Tibial nerve (tissue), 4 donors: ENCODE measurements at regions not wholly inside any gene's neighbourhood (a gene's known extent, or its start where the extent isn't known, plus 50 kb on each side); places are given as distances from the start of the nearest gene placed in this dataset.

Experiments
- DNase-seq, 2 donors: peaks; one replicate each; pipeline ENCODE4 v3.0.0-alpha.2; 2019; ENCODE audit warnings: low spot score in 2 of 2
- H3K27ac ChIP-seq, 4 donors: fragments of 200-600 bp; sonication (generic) in 3 of 4; one replicate each; pipeline ENCODE4 v1.5.1; 2017 to 2019; ENCODE audit warnings: mild to moderate bottlenecking in 1 of 4
- H3K27me3 ChIP-seq, 2 donors: fragments of 200-600 bp; sonication (generic) in 1 of 2; one replicate each; pipeline versions ENCODE4 v1.5.1 to v1.6.0; 2017 to 2019
- H3K36me3 ChIP-seq, 3 donors: fragments of 200-600 bp; sonication (generic); one replicate each; pipeline ENCODE4 v1.5.1; 2018 to 2019
- H3K4me1 ChIP-seq, 4 donors: fragments of 200-600 bp; sonication (generic) in 3 of 4; one replicate each; pipeline ENCODE4 v1.5.1; 2017 to 2019
- H3K4me3 ChIP-seq, 4 donors: fragments of 200-600 bp; sonication (generic) in 3 of 4; one replicate each; pipeline ENCODE4 v1.5.1; 2017 to 2019; ENCODE audit warnings: mild to moderate bottlenecking in 1 of 4, moderate library complexity in 1 of 4
- H3K9me3 ChIP-seq, 4 donors: fragments of 200-600 bp; sonication (generic) in 3 of 4; one replicate each; pipeline ENCODE4 v1.5.1; 2017 to 2019
- CTCF ChIP-seq, 5 experiments: fragments of 200-600 bp in 3 of 5; fragments of 450-650 bp in 2 of 5; sonication (generic) in 3 of 5; IDR thresholded peaks; one replicate each; pipeline ENCODE4 v1.5.1; 2016 to 2019; ENCODE audit warnings: antibody characterized with exemption in 5 of 5, mild to moderate bottlenecking in 3 of 5, moderate library complexity in 2 of 5
- EP300 ChIP-seq, 2 donors: sonication (generic); formaldehyde crosslinking; IDR thresholded peaks; one replicate each; pipeline ENCODE4 v1.6.1; 2017; ENCODE audit warnings: antibody characterized with exemption in 2 of 2, mild to moderate bottlenecking in 1 of 2
- POLR2A ChIP-seq, 2 donors: fragments of 450-650 bp; IDR thresholded peaks; one replicate each; pipeline ENCODE4 v1.6.1; 2017; ENCODE audit warnings: antibody characterized with exemption in 2 of 2, mild to moderate bottlenecking in 2 of 2, moderate library complexity in 2 of 2
- WGBS, 2 donors: methylation state at CpG; one replicate each; pipeline ENCODE4 v1.1.5; 2018; 5-methylcytosine and 5-hydroxymethylcytosine counted together

- no peak for TF ChIP-seq POLR2A (IDR thresholded peaks at IDR 0.05)
- TF ChIP-seq EP300 (IDR thresholded peaks at IDR 0.05) = no peak
- no peak for TF ChIP-seq CTCF (IDR thresholded peaks at IDR 0.05)
- Histone ChIP-seq H3K9me3 (peaks cover 0 to 4% (median 0%) of the 10 kb centered on the region in 4 donors), H3K27ac (no peak overlapping the region), H3K36me3 (no peaks in the 10 kb centered on the region), H3K27me3 (no peaks in the 10 kb centered on the region), H3K4me1 (no peaks in the 10 kb centered on the region), H3K4me3 (no peak overlapping the region)
- 9 to 19% methylated on average over 1 of the region's 1 CpG for WGBS, 2 donors
- DNase-seq = no peak
Measured at GRCh38 chr1:101603726-101604125, 366.9 kb downstream of the S1PR1 start.

GRCh38 chr1:101605878-101606277 is 369.1 kb downstream of the S1PR1 start:
- Histone ChIP-seq H3K4me3 (no peak overlapping the region), H3K4me1 (no peaks in the 10 kb centered on the region), H3K27ac (no peak overlapping the region), H3K9me3 (peaks cover 0 to 25% (median 5%) of the 10 kb centered on the region in 4 donors), H3K36me3 (no peaks in the 10 kb centered on the region), H3K27me3 (no peaks in the 10 kb centered on the region)
- no peak for TF ChIP-seq EP300 (IDR thresholded peaks at IDR 0.05)
- TF ChIP-seq POLR2A (IDR thresholded peaks at IDR 0.05) = no peak
- no peak for DNase-seq
- 51% methylated on average over 2 of the region's 2 CpGs for WGBS, 2 donors

GRCh38 chr1:101613546-101613945 is 376.7 kb downstream of the S1PR1 start:
- DNase-seq = no peak
- no peak overlapping the region for H3K27ac ChIP-seq
- TF ChIP-seq EP300 (IDR thresholded peaks at IDR 0.05) (no peak), CTCF (IDR thresholded peaks at IDR 0.05) (no peak), POLR2A (IDR thresholded peaks at IDR 0.05) (no peak)
- H3K4me3 ChIP-seq = no peak overlapping the region
- no peaks in the 10 kb centered on the region for H3K27me3 ChIP-seq
- peaks cover 0 to 28% (median 5%) of the 10 kb centered on the region in 4 donors for H3K9me3 ChIP-seq
- H3K4me1 ChIP-seq = no peaks in the 10 kb centered on the region
- no peaks in the 10 kb centered on the region for H3K36me3 ChIP-seq

GRCh38 chr1:101618900-101619299 is 377.8 kb downstream of the OLFM3 start:
- DNase-seq = no peak
- TF ChIP-seq EP300 (IDR thresholded peaks at IDR 0.05) = no peak
- TF ChIP-seq POLR2A (IDR thresholded peaks at IDR 0.05) = no peak
- TF ChIP-seq CTCF (IDR thresholded peaks at IDR 0.05) = no peak
- Histone ChIP-seq H3K9me3 (no peaks in the 10 kb centered on the region), H3K36me3 (no peaks in the 10 kb centered on the region), H3K27me3 (no peaks in the 10 kb centered on the region), H3K4me3 (no peak overlapping the region), H3K27ac (no peak overlapping the region), H3K4me1 (no peaks in the 10 kb centered on the region)
- 87 to 97% methylated on average over 5 of the region's 5 CpGs for WGBS, 2 donors

GRCh38 chr1:101632548-101633272 is 364.0 kb downstream of the OLFM3 start:
- H3K4me1 ChIP-seq = no peaks in the 10 kb centered on the region
- no peak for DNase-seq
- H3K4me3 ChIP-seq = no peak overlapping the region
- H3K36me3 ChIP-seq = no peaks in the 10 kb centered on the region
- TF ChIP-seq EP300 (IDR thresholded peaks at IDR 0.05) (no peak), CTCF (IDR thresholded peaks at IDR 0.05) (no peak), POLR2A (IDR thresholded peaks at IDR 0.05) (no peak)
- H3K27me3 ChIP-seq = no peaks in the 10 kb centered on the region
- H3K27ac ChIP-seq = no peak overlapping the region
- no peaks in the 10 kb centered on the region for H3K9me3 ChIP-seq
- 63 to 65% methylated on average over 5 of the region's 5 CpGs for WGBS, 2 donors
